ENCODE measurements at regions not wholly inside any gene's neighbourhood (a gene's known extent, or its start where the extent isn't known, plus 50 kb on each side); places are given as distances from the start of the nearest gene placed in this dataset.

DNA sequence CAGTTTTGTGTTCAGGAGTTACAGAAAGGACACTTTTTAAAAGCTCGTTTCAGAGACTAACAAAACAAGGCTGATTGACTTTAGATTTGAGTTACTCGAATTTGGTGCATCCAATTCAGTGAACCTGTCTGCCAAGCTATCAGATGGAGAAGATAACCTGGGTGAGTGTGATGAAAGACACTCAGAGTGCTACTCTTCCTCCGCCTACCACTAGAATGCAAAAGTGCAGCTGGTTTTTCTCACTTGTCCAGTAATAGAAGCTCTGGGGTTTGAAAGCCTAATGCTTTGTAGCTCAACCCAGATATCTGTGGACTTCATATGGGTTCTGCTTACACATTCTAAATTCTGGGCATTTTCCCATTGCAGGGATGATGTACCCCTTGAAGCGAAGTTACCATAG is 82.8 kb upstream of the NPY start:
- no peak overlapping the region for H3K4me3 ChIP-seq
- H3K9me3 ChIP-seq, result no peaks in the 10 kb centered on the region
- no peaks in the 10 kb centered on the region for H3K27me3 ChIP-seq (ENCODE audit: low read depth)
- no peak for DNase-seq (ENCODE audit: low spot score in 2 of 2)
- no peaks in the 10 kb centered on the region for H3K36me3 ChIP-seq (replicated peaks)
- in situ Hi-C loops (cut with MboI; ENCODE audit: low sequenced_read_pairs), result no loop called here
- H3K4me1 ChIP-seq, result no peaks in the 10 kb centered on the region

- Histone ChIP-seq H3K27me3 (ENCODE audit: low read depth) (peaks cover 4% of the 10 kb centered on the region; the same call in 1 of the 2 replicates), H3K36me3 (replicated peaks) (no peaks in the 10 kb centered on the region), H3K4me3 (no peak overlapping the region), H3K4me1 (no peaks in the 10 kb centered on the region), H3K9me3 (no peaks in the 10 kb centered on the region)
- in situ Hi-C loops (cut with MboI; ENCODE audit: low sequenced_read_pairs), result no loop called here
- no peak for DNase-seq (ENCODE audit: low spot score in 2 of 2)
Measured at GRCh38 chr7:24212073-24212472, 71.9 kb upstream of the NPY start.

DNA sequence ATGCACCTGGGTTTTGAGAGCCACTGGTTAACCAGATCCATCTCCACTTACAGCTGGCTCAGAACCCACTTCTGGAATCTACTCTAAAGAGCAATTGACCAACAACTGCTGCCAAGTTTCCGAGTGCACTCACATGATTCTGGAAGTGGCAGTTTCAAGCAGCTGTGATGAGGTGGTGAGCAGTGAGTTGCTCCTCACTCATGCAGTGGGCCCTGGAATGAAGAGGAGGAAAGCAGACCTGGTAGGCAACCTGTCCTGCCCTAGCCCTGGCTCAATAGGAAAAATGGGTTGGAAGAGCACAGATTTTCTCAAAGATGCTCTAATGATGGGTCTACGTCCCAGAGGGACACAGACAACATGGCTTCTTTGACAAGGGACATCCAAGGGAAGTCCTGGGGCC is 70.7 kb upstream of the NPY start:
- no peak overlapping the region for H3K4me3 ChIP-seq
- H3K4me1 ChIP-seq, result no peaks in the 10 kb centered on the region
- no peaks in the 10 kb centered on the region for H3K36me3 ChIP-seq (replicated peaks)
- no peaks in the 10 kb centered on the region for H3K9me3 ChIP-seq
- DNase-seq (ENCODE audit: low spot score in 2 of 2), result no peak
- in situ Hi-C loops (cut with MboI; ENCODE audit: low sequenced_read_pairs), result no loop called here
- H3K27me3 ChIP-seq (ENCODE audit: low read depth), result 0 out of 2 replicates have a peak, but pooled peaks cover 4% of the 10 kb centered on the region

GRCh38 chr7:24214670-24215069 is 69.3 kb upstream of the NPY start:
- in situ Hi-C loops (cut with MboI; ENCODE audit: low sequenced_read_pairs), result no loop called here
- no peak overlapping the region for H3K4me3 ChIP-seq
- no peaks in the 10 kb centered on the region for H3K27me3 ChIP-seq (ENCODE audit: low read depth)
- H3K9me3 ChIP-seq, result no peaks in the 10 kb centered on the region
- no peaks in the 10 kb centered on the region for H3K4me1 ChIP-seq
- no peak for DNase-seq (ENCODE audit: low spot score in 2 of 2)
- H3K36me3 ChIP-seq (replicated peaks), result no peaks in the 10 kb centered on the region

DNA sequence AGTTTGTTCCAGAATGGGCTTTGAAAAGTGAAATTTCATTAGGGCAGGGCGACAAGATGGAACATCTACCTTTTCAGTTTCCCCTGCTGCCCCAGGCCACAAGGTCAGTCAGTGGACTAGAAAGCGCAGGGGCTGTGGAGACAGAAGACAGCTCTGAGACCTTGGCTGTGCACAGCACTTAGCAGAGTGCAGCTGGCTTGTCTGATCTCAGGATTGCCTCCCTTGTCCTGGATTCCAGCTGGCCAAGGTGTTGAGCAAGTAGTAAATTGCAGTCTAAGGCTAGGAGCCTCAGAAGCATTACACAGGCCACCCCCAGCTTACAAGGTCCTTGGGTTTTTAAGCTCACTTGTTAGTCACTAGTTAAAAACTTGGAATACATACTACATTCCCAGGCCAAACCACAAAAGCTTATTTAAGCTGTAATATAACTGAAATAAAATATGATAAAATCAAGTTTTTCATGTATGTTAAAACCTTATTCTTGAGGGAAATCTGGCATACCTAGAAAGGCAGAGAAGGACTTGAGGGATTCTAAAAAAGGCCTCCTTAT is 67.3 kb upstream of the NPY start:
- H3K9me3 ChIP-seq, result no peaks in the 10 kb centered on the region
- no peak overlapping the region for H3K4me3 ChIP-seq
- H3K27me3 ChIP-seq (ENCODE audit: low read depth), result no peaks in the 10 kb centered on the region
- no peak for DNase-seq (ENCODE audit: low spot score in 2 of 2)
- no peaks in the 10 kb centered on the region for H3K4me1 ChIP-seq
- H3K36me3 ChIP-seq (replicated peaks), result no peaks in the 10 kb centered on the region
- in situ Hi-C loops (cut with MboI; ENCODE audit: low sequenced_read_pairs), result no loop called here

DNA sequence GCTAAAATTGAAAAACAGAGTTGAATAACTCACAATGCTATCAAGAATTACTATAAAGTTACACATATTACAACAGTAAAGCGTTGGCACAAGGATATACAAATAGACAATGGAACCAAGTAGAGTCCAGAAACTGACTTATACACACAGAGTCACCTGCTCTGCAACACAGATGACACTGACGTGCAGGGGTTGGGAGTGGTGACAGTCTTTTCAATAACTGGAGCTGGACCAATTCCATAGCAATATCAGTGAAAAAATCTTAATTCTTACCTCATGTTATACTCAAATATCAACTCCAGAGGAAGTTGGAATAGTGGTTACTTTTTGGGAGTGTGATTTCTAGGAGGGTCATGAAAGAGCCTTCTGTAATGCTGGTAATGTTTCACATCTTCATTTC is 62.5 kb upstream of the NPY start:
- Histone ChIP-seq H3K27me3 (ENCODE audit: low read depth) (no peaks in the 10 kb centered on the region), H3K4me1 (no peaks in the 10 kb centered on the region), H3K36me3 (replicated peaks) (no peaks in the 10 kb centered on the region), H3K9me3 (no peaks in the 10 kb centered on the region), H3K4me3 (no peak overlapping the region)
- no peak for DNase-seq (ENCODE audit: low spot score in 2 of 2)
- in situ Hi-C loops (cut with MboI; ENCODE audit: low sequenced_read_pairs), result no loop called here

- Histone ChIP-seq H3K36me3 (replicated peaks) (no peaks in the 10 kb centered on the region), H3K9me3 (no peaks in the 10 kb centered on the region), H3K4me1 (no peaks in the 10 kb centered on the region), H3K4me3 (no peak overlapping the region), H3K27me3 (ENCODE audit: low read depth) (no peaks in the 10 kb centered on the region)
- in situ Hi-C loops (cut with MboI; ENCODE audit: low sequenced_read_pairs), result no loop called here
- DNase-seq (ENCODE audit: low spot score in 2 of 2), result no peak
Measured at GRCh38 chr7:24227068-24227467, 56.9 kb upstream of the NPY start.

GRCh38 chr7:24227603-24228359 is 56.2 kb upstream of the NPY start:
- H3K36me3 ChIP-seq (replicated peaks), result no peaks in the 10 kb centered on the region
- no peaks in the 10 kb centered on the region for H3K9me3 ChIP-seq
- H3K4me1 ChIP-seq, result no peaks in the 10 kb centered on the region
- in situ Hi-C loops (cut with MboI; ENCODE audit: low sequenced_read_pairs), result no loop called here
- DNase-seq (ENCODE audit: low spot score in 2 of 2), result no peak
- no peak overlapping the region for H3K4me3 ChIP-seq
- no peaks in the 10 kb centered on the region for H3K27me3 ChIP-seq (ENCODE audit: low read depth)

DNA sequence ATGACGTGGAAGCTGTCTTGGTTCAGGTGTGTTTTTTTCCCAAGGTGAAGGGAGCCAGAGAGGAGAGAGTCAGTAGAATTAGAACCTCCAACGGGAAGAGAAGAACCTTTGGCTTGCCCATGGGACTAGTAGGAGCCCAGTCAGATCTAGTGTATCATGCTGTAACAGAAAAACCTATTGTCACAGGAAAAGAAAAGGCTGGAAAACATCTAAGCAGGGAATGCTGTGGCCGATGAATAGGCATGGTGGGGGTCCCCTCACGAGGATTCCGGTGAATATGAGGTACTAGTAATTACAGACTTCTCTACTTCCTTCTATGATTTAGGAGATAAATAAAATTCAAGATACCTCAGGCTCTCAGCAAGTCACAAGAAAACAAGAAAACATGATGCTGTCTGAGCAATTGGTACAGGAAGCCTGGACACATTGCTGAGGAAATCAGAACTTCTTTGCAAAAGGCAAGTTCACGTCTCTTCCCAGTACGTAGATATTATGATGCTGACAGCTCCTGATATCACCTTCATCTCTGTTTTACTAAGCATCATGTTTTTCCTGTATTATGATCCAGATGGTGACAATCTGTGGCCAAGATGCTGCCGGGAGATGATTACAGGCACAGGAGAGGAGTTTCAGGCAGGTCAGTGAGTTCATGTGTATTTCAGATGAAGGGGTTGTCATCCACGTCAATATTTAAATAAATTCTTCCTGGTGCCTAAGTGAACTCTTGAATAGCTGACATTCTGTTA is 54.3 kb upstream of the NPY start:
- Histone ChIP-seq H3K4me1 (no peaks in the 10 kb centered on the region), H3K9me3 (no peaks in the 10 kb centered on the region), H3K36me3 (replicated peaks) (no peaks in the 10 kb centered on the region), H3K4me3 (no peak overlapping the region), H3K27me3 (ENCODE audit: low read depth) (no peaks in the 10 kb centered on the region)
- in situ Hi-C loops (cut with MboI; ENCODE audit: low sequenced_read_pairs), result no loop called here
- DNase-seq (ENCODE audit: low spot score in 2 of 2), result no peak

GRCh38 chr7:24231493-24231892 is 52.5 kb upstream of the NPY start:
- H3K9me3 ChIP-seq, result no peaks in the 10 kb centered on the region
- in situ Hi-C loops (cut with MboI; ENCODE audit: low sequenced_read_pairs), result no loop called here
- DNase-seq (ENCODE audit: low spot score in 2 of 2), result no peak

GRCh38 chr7:24233386-24233785 is 50.6 kb upstream of the NPY start:
- Histone ChIP-seq H3K27me3 (ENCODE audit: low read depth) (no peaks in the 10 kb centered on the region), H3K9me3 (no peaks in the 10 kb centered on the region), H3K36me3 (replicated peaks) (no peaks in the 10 kb centered on the region), H3K4me1 (no peaks in the 10 kb centered on the region), H3K4me3 (no peak overlapping the region)
- in situ Hi-C loops (cut with MboI; ENCODE audit: low sequenced_read_pairs), result no loop called here
- no peak for DNase-seq (ENCODE audit: low spot score in 2 of 2)

More at GRCh38 chr7:24231493-24231892, 52.5 kb upstream of the NPY start:
- Histone ChIP-seq H3K36me3 (replicated peaks) (no peaks in the 10 kb centered on the region), H3K27me3 (ENCODE audit: low read depth) (no peaks in the 10 kb centered on the region), H3K4me3 (no peak overlapping the region), H3K4me1 (no peaks in the 10 kb centered on the region)
